Motor neuron (in vitro differentiated cells): ENCODE measurements at regions not wholly inside any gene's neighbourhood (a gene's known extent, or its start where the extent isn't known, plus 50 kb on each side); places are given as distances from the start of the nearest gene placed in this dataset.
"Not testable (repeated sequence)": the region's sequence is repeated elsewhere in the genome, so short reads cannot be mapped to it uniquely, and the experiment has no call there.

Experiments used
- ATAC-seq, 8 experiments: fragments of 200-7000 bp; cut with Tn5 transposase; replicated peaks in 6 of 8; 2 replicates each; pipeline ENCODE4 v1.8.0; 2021; ENCODE audit warnings: mild to moderate bottlenecking in 8 of 8, moderate library complexity in 8 of 8
- H3K27ac ChIP-seq, 2 donors: fragments of 250-450 bp; sonication (Bioruptor Pico); 2 replicates each; pipeline ENCODE4 v1.9.0; 2021; ENCODE audit warnings: antibody characterized with exemption in 2 of 2, mild to moderate bottlenecking in 2 of 2, moderate library complexity in 1 of 2
- H3K4me1 ChIP-seq, 2 donors: fragments of 250-450 bp; sonication (Bioruptor Pico); replicated peaks in 1 of 2; 2 replicates each; pipeline ENCODE4 v1.6.1; 2021; ENCODE audit warnings: antibody characterized with exemption in 2 of 2, mild to moderate bottlenecking in 2 of 2, moderate library complexity in 1 of 2
- H3K4me3 ChIP-seq, 5 donors: fragments of 250-450 bp; sonication (Bioruptor Pico); 2 replicates each; pipeline ENCODE4 v1.9.0; 2021; ENCODE audit warnings: antibody characterized with exemption in 5 of 5, mild to moderate bottlenecking in 5 of 5, moderate library complexity in 4 of 5
- WGBS, 10 experiments: fragments of 450-650 bp; shearing (Covaris generic); methylation state at CpG; one replicate each; pipeline ENCODE4 v1.0.0; 2022; 5-methylcytosine and 5-hydroxymethylcytosine counted together
- in situ Hi-C, 9 experiments: fragments of 400-800 bp; cut with MboI; loops; one replicate each; pipeline ENCODE4 v1.15.0; 2021; ENCODE audit warnings: low sequenced_read_pairs in 9 of 9, low pct_unique_long_range_greater_than_20kb in 2 of 9; ENCODE audit not compliant: unreplicated experiment in 9 of 9

GRCh38 chr9:90219548-90220118 lies 423.0 kb downstream of the DIRAS2 start:
- Histone ChIP-seq H3K4me1 (peaks cover 0 to 4% of the 10 kb centered on the region in 2 donors), H3K27ac (no peak overlapping the region), H3K4me3 (no peak overlapping the region)
- 10 to 100% (median 65%) methylated on average over 1 to 8 of the region's 27 CpGs; no CpG with 5 or more reads in 5 of the 10 experiments for WGBS, 10 experiments
- ATAC-seq, result peak in 1 of 8 experiments; percentile 55
- in situ Hi-C loops, result loop anchor here in 2 of 9 experiments (25.0 kb wide), 2 partner anchors 518 to 643 kb away; no protein-coding TSS in a partner anchor

- in situ Hi-C loops, result loop anchor here in 2 of 9 experiments (25.0 kb wide), 2 partner anchors 515 to 640 kb away; no protein-coding TSS in a partner anchor
- not testable (repeated sequence) for H3K4me3 ChIP-seq, H3K27ac ChIP-seq, H3K4me1 ChIP-seq, ATAC-seq
- WGBS, 10 experiments, result no CpG with 5 or more reads among the region's 18 CpGs
Observed at GRCh38 chr9:90221899-90222298, 420.7 kb downstream of the DIRAS2 start.

GRCh38 chr9:90226839-90227338 lies 415.7 kb downstream of the DIRAS2 start:
- WGBS, 10 experiments, result 80% methylated on average over 3 of the region's 10 CpGs; no CpG with 5 or more reads in 9 of the 10 experiments
- H3K4me3 ChIP-seq, in situ Hi-C loops, H3K4me1 ChIP-seq, H3K27ac ChIP-seq, ATAC-seq: not testable (repeated sequence)

- in situ Hi-C loops, H3K4me3 ChIP-seq, H3K4me1 ChIP-seq, H3K27ac ChIP-seq, ATAC-seq: not testable (repeated sequence)
- WGBS, 10 experiments, result 6 to 100% (median 86%) methylated on average over 1 to 4 of the region's 4 CpGs; no CpG with 5 or more reads in 2 of the 10 experiments
Observed at GRCh38 chr9:90233081-90233480, 409.5 kb downstream of the DIRAS2 start.

GRCh38 chr9:90240541-90240940 lies 402.1 kb downstream of the DIRAS2 start:
- H3K27ac ChIP-seq, result no peak overlapping the region
- in situ Hi-C loops, result no loop called here
- H3K4me1 ChIP-seq, result peaks cover 0 to 3% of the 10 kb centered on the region in 2 donors
- ATAC-seq, result peak in 6 of 8 experiments; percentile 25 to 90 (median 70)
- 0 to 100% (median 86%) methylated on average over 3 to 6 of the region's 7 CpGs; no CpG with 5 or more reads in 3 of the 10 experiments for WGBS, 10 experiments
- H3K4me3 ChIP-seq, result no peak overlapping the region

- 6 to 100% (median 79%) methylated on average over 1 to 3 of the region's 3 CpGs; no CpG with 5 or more reads in 2 of the 10 experiments for WGBS, 10 experiments
Observed at GRCh38 chr9:90245661-90246060, 397.0 kb downstream of the DIRAS2 start.

GRCh38 chr9:90249094-90249493 lies 393.5 kb downstream of the DIRAS2 start:
- ATAC-seq, result no peak
- no peaks in the 10 kb centered on the region for H3K4me1 ChIP-seq
- in situ Hi-C loops, result no loop called here
- no peak overlapping the region for H3K27ac ChIP-seq
- H3K4me3 ChIP-seq, result no peak overlapping the region

More at GRCh38 chr9:90245661-90246060, 397.0 kb downstream of the DIRAS2 start:
- in situ Hi-C loops, result no loop called here
- no peak for ATAC-seq
- Histone ChIP-seq H3K4me1 (no peaks in the 10 kb centered on the region), H3K4me3 (no peak overlapping the region), H3K27ac (no peak overlapping the region)

- Histone ChIP-seq H3K27ac (no peak overlapping the region), H3K4me1 (no peaks in the 10 kb centered on the region), H3K4me3 (no peak overlapping the region)
- ATAC-seq, result no peak
- in situ Hi-C loops, result no loop called here
Observed at GRCh38 chr9:90251316-90251715, 391.3 kb downstream of the DIRAS2 start.

- ATAC-seq, result no peak
Observed at GRCh38 chr9:90256345-90256744, 386.3 kb downstream of the DIRAS2 start.

GRCh38 chr9:90259311-90260246 lies 383.0 kb downstream of the DIRAS2 start:
- in situ Hi-C loops, result no loop called here
- Histone ChIP-seq H3K4me1 (no peaks in the 10 kb centered on the region), H3K27ac (no peak overlapping the region), H3K4me3 (no peak overlapping the region)
- 0 to 100% (median 85%) methylated on average over 1 to 7 of the region's 7 CpGs for WGBS, 10 experiments
- no peak for ATAC-seq

More at GRCh38 chr9:90256345-90256744, 386.3 kb downstream of the DIRAS2 start:
- WGBS, 10 experiments, result 0 to 60% (median 37%) methylated on average over 1 to 2 of the region's 2 CpGs; no CpG with 5 or more reads in 2 of the 10 experiments
- H3K4me3 ChIP-seq, result no peak overlapping the region
- no peak overlapping the region for H3K27ac ChIP-seq
- H3K4me1 ChIP-seq, result no peaks in the 10 kb centered on the region
- in situ Hi-C loops, result no loop called here

GRCh38 chr9:90261698-90262097 lies 380.9 kb downstream of the DIRAS2 start:
- Histone ChIP-seq H3K27ac (no peak overlapping the region), H3K4me1 (no peaks in the 10 kb centered on the region), H3K4me3 (no peak overlapping the region)
- in situ Hi-C loops, result no loop called here
- ATAC-seq, result no peak
- WGBS, 10 experiments, result 0 to 100% (median 67%) methylated on average over 1 to 2 of the region's 2 CpGs; no CpG with 5 or more reads in 1 of the 10 experiments

- no peak for ATAC-seq
- Histone ChIP-seq H3K4me3 (no peak overlapping the region), H3K27ac (no peak overlapping the region), H3K4me1 (no peaks in the 10 kb centered on the region)
- in situ Hi-C loops, result no loop called here
- WGBS, 10 experiments, result 18 to 100% (median 87%) methylated on average over 1 to 4 of the region's 5 CpGs; no CpG with 5 or more reads in 4 of the 10 experiments
Observed at GRCh38 chr9:90268613-90269012, 374.0 kb downstream of the DIRAS2 start.

- Histone ChIP-seq H3K4me1 (no peaks in the 10 kb centered on the region), H3K27ac (no peak overlapping the region), H3K4me3 (no peak overlapping the region)
- in situ Hi-C loops, result no loop called here
- ATAC-seq, result no peak
- 0 to 100% (median 63%) methylated on average over 2 to 5 of the region's 5 CpGs; no CpG with 5 or more reads in 2 of the 10 experiments for WGBS, 10 experiments
Observed at GRCh38 chr9:90271707-90272106, 370.9 kb downstream of the DIRAS2 start.
